ENCODE measurements at regions not wholly inside any gene's neighbourhood (a gene's known extent, or its start where the extent isn't known, plus 50 kb on each side); places are given as distances from the start of the nearest gene placed in this dataset.

- intact Hi-C loops (cut with micrococcal nuclease): no loop called here
Observed at GRCh38 chr11:70519117-70519516, 120.8 kb downstream of the CTTN start.

DNA sequence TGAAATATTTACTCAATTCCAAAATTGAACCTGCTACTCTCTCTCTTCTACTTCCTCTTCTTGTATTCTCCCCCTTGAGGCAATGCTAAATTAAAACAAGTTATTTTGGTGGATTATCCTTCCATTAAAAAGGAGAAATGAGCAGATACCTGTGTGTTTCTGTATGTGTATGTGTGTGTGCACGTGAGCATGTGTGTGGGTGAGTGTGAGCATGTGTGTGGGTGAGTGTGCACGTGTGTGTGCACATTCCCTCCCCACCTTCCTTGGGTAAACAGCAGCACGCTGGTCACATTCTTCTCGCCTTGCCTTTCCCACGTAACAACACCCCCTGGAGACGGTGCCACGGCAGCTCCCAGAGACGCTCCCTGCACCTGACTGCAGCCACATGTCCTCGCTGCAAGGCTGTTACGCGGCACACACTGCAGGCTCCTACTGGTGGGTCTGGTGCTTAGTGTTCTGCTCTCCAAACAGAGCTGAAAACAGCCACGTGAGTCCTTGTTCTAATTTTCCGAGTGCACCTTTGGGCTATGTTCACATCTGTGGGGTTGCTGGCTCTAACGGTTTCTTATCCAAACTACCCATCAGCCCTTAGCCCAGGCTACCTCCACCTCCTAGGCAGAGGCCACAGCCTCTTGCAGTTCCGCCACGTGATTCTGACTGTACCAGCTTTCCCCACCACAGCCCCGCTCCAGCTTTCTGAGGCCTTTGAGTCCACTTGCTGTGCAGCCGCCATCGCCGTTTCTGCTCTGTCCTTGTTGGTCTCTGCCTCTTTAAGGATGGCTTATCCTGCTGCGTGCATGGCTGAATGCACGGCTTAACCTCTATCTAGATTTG is 123.4 kb downstream of the CTTN start:
- intact Hi-C loops (cut with micrococcal nuclease): no loop called here

DNA sequence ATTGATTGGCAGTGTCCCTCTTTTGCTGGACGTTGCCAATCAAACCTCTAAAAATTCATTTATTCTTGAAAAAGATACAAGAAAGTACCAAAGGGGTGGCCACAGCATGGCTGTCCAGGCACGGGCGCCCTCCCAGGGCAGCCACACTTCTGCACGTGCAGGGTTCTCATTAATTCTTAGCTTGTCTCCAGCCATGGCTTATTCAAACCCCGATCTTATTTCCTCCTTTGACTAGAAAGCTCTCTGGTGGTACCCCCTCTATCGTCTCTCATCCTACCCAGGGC is 123.9 kb downstream of the CTTN start:
- intact Hi-C loops (cut with micrococcal nuclease): no loop called here

DNA sequence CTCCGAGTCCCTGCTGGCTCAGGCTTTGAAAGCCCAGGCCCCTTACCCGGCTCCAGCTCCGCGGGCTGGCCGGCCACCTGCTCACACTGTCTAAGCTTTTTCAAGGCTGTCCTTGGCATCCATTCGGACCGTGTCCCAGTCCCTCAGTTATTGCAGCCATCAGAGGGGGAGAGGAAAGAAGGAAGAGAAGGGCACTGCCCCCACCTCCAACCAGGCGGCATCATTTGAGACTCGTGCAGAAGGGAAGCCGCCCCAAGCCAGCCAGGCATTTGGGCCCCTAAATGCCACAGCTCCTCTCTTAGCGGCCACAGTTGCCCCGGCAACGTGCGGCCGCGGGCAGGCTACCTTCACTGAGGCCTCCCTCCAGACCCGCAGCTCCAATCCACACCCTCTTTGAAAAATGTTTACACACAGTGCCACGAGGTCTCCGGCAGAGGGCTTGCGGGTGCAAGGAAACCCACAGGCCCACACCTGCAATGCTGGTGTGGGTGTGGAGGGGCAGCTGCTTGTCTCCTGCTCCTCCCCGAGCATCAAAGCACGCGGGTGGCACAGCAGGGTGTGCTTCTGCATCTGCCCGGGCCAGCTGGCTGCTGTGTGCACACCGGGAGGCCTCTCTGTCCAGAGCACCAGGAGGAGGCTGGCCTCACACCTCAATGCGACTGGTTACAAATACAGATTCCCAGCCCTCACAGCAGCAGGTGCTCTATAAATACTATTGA is 124.4 kb downstream of the CTTN start:
- intact Hi-C loops (cut with micrococcal nuclease): no loop called here

- intact Hi-C loops (cut with micrococcal nuclease): no loop called here
Observed at GRCh38 chr11:70523384-70524095, 125.2 kb downstream of the CTTN start.

DNA sequence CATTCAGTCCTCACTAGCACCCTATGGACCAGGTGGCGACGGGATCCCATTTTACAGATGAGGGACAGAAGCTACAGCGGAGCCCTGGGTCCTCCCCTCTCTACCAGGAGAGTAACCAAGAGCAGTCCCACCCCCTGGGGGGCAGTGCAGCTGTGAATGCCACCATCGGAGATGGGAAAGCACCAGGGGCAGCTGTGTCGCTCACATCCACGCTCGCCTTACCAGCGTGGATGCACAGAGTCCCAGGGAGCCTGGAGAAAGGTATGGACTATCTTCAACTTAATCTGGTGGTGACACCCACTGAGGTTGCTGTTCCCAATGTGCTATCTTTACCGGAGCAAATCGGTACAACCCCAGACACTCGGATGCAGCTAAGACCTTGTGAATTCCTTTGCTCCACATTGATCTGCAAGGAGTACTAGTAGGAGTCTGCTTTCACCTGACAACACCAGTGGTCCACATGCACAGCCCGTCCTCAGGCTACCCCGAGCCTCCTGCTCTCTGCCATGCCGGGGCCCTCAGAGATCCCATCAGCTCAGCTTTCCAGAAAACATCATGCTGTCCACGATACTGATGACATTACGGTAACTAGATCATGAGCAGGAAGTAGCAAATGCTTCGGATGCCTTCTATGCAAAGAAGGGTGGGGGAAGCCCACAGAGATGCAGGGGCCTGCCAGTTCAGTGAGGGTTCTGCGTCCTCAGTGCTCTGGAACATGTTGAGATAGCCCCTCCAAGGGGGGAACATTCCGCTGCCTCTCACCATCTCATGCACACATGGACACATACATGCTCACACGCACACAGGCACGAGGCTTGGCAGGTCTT is 126.0 kb downstream of the CTTN start:
- intact Hi-C loops (cut with micrococcal nuclease): no loop called here

DNA sequence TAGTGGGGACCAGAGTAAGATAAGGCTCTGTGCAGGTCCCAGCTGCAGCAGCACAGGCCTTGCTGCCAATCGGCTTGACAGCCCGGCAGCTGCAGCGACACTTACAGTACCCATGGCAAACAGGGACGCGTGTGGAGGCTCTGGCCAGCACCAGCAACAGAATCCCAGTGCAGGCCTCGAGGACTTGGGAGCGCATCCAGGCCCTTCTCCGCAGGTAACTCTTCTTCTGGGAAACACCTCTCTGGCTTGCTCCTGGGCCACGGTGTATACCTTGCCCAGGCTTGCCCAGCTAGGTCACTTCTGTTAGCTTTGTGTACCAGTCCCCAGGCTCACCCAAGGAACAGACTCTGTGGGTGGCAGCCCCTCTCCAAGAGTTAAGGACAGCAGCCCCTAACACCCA is 126.7 kb downstream of the CTTN start:
- intact Hi-C loops (cut with micrococcal nuclease): no loop called here

DNA sequence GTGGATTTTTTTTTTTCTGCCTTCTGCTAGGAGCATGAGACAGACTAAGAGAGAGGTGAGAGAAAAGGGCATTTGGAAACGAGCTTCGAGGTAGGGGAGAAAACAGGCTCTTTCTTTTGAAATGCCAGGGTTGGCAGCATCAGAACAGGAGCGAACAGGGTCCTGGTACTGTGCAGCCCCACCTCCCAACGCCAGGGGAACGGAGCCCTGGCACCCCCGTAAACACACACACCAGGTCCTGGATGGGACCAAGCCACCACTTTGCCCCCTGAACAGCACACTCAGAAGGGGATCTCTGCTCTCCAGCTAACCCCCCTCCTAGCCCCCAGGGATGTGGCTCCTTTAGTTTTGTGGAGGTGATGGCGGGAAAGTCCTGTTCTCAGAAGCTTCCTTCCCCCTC is 127.1 kb downstream of the CTTN start:
- intact Hi-C loops (cut with micrococcal nuclease): no loop called here

- intact Hi-C loops (cut with micrococcal nuclease): no loop called here
Observed at GRCh38 chr11:70526116-70527045, 128.1 kb downstream of the CTTN start.

- intact Hi-C loops (cut with micrococcal nuclease): no loop called here
Observed at GRCh38 chr11:70527046-70527395, 128.7 kb downstream of the CTTN start.

- intact Hi-C loops (cut with micrococcal nuclease): no loop called here
Observed at GRCh38 chr11:70527429-70528045, 129.2 kb downstream of the CTTN start.

- intact Hi-C loops (cut with micrococcal nuclease): no loop called here
Observed at GRCh38 chr11:70528046-70528793, 129.9 kb downstream of the CTTN start.

DNA sequence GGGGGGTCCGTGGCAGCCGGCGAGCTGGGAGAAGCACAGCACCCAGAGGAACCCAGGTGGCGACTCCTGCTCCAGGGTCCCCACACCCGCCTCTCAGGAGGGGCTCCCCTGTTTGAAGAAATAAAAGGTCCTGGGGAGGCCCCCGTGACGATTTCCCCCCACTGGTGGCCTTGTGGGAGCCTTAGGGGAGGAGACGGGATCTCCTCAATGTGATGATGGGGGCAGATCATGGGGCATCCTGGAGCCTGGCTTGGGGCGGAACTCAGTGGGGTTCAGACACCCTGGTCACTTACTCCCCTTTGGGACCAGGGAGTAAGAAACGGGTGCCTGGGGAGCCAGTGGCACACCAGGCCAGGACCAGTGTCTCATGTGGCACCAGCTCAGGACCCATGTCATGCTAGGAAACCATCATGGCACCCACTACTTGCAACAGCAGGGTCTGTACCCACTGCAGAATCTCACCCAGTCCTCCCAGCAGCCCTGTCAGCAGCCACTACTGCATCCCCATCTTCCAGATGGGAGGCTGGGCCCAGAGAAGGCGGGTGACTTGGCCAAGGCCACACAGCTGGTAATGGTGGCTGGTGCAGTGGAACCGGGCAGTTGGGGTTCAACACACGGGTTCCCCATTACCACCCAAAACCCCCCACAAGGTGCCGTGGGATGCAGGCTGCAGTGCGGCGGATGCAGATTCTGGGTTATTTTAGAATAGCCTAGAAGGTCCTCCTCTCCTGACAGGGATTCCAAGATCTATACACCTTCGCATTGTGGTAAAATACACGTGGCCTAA is 130.7 kb downstream of the CTTN start:
- intact Hi-C loops (cut with micrococcal nuclease): no loop called here

DNA sequence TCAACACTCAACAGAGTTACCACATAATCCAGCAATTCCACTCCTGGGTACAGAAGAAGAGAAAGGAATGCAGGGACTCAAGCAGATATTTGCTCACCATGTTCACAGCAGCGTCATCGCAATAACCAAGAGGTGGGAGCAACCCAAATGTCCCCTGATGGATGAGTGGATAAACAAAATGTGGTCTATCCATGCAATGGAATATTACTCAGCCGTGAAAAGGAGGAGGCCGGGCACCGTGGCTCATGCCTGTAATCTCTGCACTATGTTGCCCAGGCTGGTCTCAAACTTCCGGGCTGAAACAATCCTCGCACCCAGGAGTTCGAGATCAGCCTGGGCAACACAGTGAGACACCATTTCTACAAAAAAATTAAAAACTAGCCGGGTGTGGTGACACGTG is 131.7 kb downstream of the CTTN start:
- intact Hi-C loops (cut with micrococcal nuclease): no loop called here

- intact Hi-C loops (cut with micrococcal nuclease): no loop called here
Observed at GRCh38 chr11:70530629-70531185, 132.4 kb downstream of the CTTN start.

GRCh38 chr11:70531281-70532065 is 133.1 kb downstream of the CTTN start:
- intact Hi-C loops (cut with micrococcal nuclease): no loop called here

DNA sequence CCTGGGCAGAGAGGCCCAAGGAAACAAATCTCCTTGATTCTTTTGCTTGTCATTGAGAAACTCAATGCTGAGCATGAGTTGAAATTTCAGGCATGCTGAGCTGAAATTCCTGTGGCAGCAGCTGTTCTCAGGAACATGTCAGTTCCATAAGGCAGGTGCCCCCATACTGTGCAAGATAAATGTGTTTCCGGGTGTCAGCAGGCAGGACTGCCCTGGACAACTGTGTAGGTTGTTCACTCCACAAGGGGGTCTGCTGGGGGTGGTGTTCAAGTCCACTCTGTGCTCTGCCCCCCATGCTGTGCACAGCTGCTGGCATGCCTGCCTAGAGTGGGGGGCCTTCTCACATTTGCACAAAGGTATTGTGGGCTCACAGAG is 133.7 kb downstream of the CTTN start:
- intact Hi-C loops (cut with micrococcal nuclease): no loop called here

DNA sequence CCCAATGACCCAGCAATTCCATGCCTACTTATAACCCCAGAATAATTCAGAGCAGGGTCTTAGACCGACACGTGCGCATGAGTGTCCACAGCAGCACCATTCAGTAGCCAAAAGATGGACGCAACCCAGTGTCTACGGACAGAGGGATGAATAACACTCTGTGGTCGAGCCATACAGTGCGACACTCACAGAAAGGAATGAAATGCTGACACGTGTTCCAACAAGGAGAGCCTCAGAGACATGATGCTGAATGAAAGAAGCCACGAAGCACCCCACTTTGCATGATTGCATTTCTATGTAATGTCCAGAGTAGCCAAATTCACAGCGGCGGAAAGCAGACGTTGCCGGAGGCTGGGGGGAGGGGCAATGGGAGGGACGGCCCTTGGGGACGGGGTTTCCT is 134.4 kb downstream of the CTTN start:
- intact Hi-C loops (cut with micrococcal nuclease): no loop called here

All from T-helper 2 cell treated with Interferon-gamma antibody and Interleukin-4, amounts not matched to agents 100 ng/mL and 5 ng/mL, for 36 hours (primary cell).